SJCRH30 (cell line): ENCODE measurements at regions not wholly inside any gene's neighbourhood (a gene's known extent, or its start where the extent isn't known, plus 50 kb on each side); places are given as distances from the start of the nearest gene placed in this dataset.

Experiments used
- DNase-seq, 2 experiments: peaks; one replicate each; pipeline ENCODE4 v3.0.0-alpha.2; 2015 to 2020
- H3K27ac ChIP-seq: fragments of 250-450 bp; sonication (Bioruptor Pico); 2 replicates; pipeline ENCODE4 v1.5.1; 2020; ENCODE audit warnings: mild to moderate bottlenecking, moderate library complexity
- H3K27me3 ChIP-seq: fragments of 250-450 bp; sonication (Bioruptor Pico); 2 replicates; pipeline ENCODE4 v1.5.1; 2020; ENCODE audit warnings: mild to moderate bottlenecking, moderate library complexity
- H3K36me3 ChIP-seq: fragments of 250-450 bp; sonication (Bioruptor Pico); 2 replicates; pipeline ENCODE4 v1.5.1; 2020; ENCODE audit warnings: mild to moderate bottlenecking, moderate library complexity
- H3K4me1 ChIP-seq: fragments of 250-450 bp; sonication (Bioruptor Pico); 2 replicates; pipeline ENCODE4 v1.5.1; 2020; ENCODE audit warnings: mild to moderate bottlenecking, moderate library complexity
- H3K4me3 ChIP-seq: fragments of 250-450 bp; sonication (Bioruptor Pico); 2 replicates; pipeline ENCODE4 v1.5.1; 2020; ENCODE audit warnings: mild to moderate bottlenecking, moderate library complexity
- H3K9me3 ChIP-seq: fragments of 250-450 bp; sonication (Bioruptor Pico); replicated peaks from 2 replicates; pipeline ENCODE4 v1.5.1; 2020; ENCODE audit warnings: mild to moderate bottlenecking, moderate library complexity

DNA sequence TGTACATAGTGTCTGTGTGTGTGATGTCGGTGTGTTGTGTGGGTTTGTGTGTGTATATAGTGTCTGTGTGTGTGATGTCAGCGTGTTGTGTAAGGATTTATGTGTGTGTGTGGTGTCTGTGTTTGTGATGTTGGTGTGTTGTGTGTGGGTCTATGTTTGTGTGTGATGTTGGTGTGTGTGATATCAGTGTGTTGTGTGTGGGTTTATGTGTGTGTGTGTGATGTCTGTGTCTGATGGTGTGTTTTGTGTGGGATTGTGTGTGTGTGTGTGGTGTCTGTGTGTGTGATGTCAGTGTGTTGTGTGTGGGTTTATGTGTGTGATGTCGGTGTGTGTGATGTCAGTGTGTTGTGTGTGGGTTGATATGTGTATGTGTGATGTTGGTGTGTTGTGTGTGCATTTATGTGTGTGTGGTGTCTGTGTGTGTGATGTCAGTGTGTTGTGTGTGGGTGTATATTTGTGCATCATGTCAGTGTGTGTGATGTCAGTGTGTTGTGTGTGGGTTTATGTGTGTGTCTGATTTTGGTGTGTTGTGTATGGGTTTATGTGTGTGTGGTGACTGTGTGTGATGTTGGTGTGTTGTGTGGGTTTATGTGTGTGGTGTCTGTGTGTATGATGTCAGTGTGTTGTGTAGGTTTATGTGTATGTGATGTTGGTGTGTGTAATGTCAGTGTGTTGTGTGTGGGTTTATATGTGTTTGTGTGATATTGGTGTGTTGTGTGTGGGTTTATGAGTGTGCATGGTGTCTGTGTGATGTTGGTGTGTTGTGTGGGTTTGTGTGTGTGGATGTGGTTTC lies 102.4 kb upstream of the CD93 start:
- Histone ChIP-seq H3K4me3 (no peak overlapping the region), H3K27ac (no peak overlapping the region), H3K4me1 (0 out of 2 replicates have a peak, but pooled peaks cover 2% of the 10 kb centered on the region), H3K27me3 (no peaks in the 10 kb centered on the region), H3K9me3 (0 out of 2 replicates have a peak, but pooled peaks cover 3% of the 10 kb centered on the region), H3K36me3 (no peaks in the 10 kb centered on the region)
- no peak for DNase-seq

DNA sequence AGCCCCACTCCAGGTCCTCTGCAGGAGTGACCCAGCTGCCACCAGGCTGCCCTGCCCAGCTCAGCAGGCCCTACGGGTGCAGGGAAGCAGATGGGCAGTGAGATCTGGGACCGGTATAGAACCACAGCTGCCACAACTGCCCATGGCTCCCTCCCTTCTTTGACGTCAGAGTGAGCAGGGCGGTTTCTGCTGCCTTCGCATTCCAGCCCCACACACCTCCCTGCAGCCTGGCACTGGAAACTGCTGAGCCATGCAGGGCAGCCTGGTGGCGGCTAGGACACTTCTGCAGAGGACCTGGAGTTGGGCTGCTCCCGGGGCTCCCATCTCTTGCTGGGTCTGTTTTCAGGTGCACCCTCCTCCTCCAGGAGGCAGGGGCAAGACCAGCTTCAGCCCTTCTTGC lies 101.6 kb upstream of the CD93 start:
- Histone ChIP-seq H3K4me3 (no peak overlapping the region), H3K9me3 (peaks cover 3% of the 10 kb centered on the region; the same call in 1 of the 2 replicates), H3K27ac (no peak overlapping the region), H3K4me1 (0 out of 2 replicates have a peak, but pooled peaks cover 2% of the 10 kb centered on the region), H3K36me3 (no peaks in the 10 kb centered on the region), H3K27me3 (no peaks in the 10 kb centered on the region)
- DNase-seq: no peak

DNA sequence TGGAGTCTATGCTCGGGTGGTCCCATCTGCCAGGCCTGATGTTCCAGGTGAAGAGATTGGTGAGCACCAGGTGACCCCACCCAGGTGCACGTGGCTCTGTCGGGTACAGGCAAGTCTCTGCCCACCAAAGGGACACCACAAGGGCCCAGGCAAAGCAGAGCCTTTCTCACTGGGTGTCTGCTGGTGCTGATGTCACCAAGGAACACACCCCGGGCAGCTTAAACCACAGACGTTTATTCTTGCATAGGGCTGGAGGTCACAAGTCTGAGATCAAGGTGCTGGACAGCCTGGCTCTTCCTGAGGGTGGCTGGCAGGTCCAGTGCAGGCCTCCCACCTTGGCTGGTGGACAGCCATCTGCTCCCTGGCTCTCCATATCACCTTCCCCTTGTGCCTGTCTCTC lies 100.7 kb upstream of the CD93 start:
- 0 out of 2 replicates have a peak, but pooled peaks cover 2% of the 10 kb centered on the region for H3K4me1 ChIP-seq
- DNase-seq: no peak
- peaks cover 3% of the 10 kb centered on the region; the same call in 1 of the 2 replicates for H3K9me3 ChIP-seq

DNA sequence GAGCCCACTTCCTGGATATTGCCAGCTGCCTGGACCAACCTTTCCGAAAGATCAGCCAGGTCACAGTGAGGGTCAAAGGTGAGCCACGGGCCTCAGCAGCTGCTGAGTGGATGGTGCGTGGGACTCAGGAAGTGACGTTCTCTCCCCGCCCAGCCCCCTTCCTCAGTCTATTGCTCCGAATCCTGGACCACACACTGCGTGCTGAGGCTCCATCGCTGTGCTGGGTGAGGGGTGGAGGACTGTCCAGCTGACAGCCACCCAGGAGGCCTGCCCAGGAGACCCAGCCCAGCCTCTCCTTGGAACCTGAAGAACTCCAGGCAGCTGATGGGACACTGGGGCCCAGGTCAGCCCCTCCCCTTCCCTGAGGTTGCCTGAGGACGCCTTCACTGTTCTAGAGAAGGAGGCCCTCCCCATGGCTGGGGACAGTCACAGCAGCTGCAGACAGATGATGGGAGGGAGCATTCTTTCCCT lies 94.4 kb upstream of the CD93 start:
- peak; percentile 93 to 94 for DNase-seq
- Histone ChIP-seq H3K4me1 (peaks cover 23% of the 10 kb centered on the region), H3K36me3 (no peaks in the 10 kb centered on the region), H3K9me3 (no peaks in the 10 kb centered on the region; the same call in none of the 2 replicates), H3K27me3 (no peaks in the 10 kb centered on the region), H3K27ac (peak overlapping the region; percentile 74), H3K4me3 (peak overlapping the region; percentile 30)

More for the DNA sequence above, 100.7 kb upstream of the CD93 start:
- Histone ChIP-seq H3K36me3 (no peaks in the 10 kb centered on the region), H3K27ac (no peak overlapping the region), H3K27me3 (no peaks in the 10 kb centered on the region), H3K4me3 (no peak overlapping the region)

DNA sequence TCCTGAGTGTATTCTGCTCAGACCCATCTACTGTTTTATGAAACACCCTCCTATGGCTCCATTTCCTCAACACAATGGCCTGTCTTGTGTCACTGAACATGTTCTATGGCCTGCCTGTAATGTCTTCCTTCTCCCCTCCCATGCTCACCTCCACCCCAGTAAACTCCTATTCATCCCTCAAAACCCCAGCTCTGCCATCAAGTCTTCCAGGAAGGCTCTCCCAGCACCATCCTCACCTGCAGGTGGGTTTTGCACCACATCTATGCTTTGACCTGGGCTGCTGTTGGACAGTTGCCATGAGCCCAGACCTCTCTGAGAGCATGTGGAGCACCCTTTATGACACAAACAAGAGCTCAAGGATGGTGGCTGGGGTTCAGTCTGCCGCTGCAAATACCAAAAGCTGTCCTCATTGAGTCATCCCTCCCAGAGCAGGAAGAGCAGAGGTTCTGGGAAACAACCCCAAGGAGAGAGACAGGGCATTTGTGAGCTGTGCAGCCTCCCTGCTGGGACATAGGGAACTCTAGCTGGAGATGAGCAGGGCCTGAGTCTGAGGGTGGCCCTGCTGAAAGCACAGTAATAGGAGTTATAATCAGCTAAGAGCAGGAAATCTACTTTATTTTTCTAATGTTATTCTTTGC lies 93.8 kb upstream of the CD93 start:
- DNase-seq: peak in 1 of 2 experiments; percentile 75
- Histone ChIP-seq H3K27ac (peak overlapping the region; percentile 74), H3K27me3 (no peaks in the 10 kb centered on the region)

DNA sequence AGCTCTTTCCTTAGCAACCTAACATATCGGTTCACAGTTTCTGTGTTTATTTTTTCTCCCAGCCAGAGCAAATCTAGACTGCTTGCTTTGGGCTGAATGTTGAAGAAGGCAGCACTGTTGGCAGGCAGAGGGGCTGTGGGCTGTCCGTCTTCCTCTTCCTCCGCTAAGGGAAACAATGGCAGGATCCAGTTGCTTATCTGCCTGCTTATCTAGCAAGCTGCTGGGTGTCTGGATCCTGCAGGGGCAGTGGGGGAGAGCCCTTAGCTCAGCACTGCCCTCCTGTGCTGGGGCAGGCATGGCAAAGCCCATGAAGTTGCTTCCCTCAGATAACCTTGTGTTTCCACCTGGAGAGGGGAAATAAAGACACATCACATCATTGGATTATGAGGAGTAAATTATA lies 92.7 kb upstream of the CD93 start:
- H3K27ac ChIP-seq: no peak overlapping the region
- no peak overlapping the region for H3K4me3 ChIP-seq
- no peaks in the 10 kb centered on the region; the same call in none of the 2 replicates for H3K9me3 ChIP-seq
- H3K36me3 ChIP-seq: no peaks in the 10 kb centered on the region
- H3K4me1 ChIP-seq: peaks cover 23% of the 10 kb centered on the region
- peak in 1 of 2 experiments; percentile 35 for DNase-seq
- H3K27me3 ChIP-seq: no peaks in the 10 kb centered on the region

More for the DNA sequence above, 93.8 kb upstream of the CD93 start:
- H3K4me3 ChIP-seq: peak overlapping the region; percentile 30
- no peaks in the 10 kb centered on the region; the same call in none of the 2 replicates for H3K9me3 ChIP-seq
- H3K4me1 ChIP-seq: peaks cover 23% of the 10 kb centered on the region
- no peaks in the 10 kb centered on the region for H3K36me3 ChIP-seq

DNA sequence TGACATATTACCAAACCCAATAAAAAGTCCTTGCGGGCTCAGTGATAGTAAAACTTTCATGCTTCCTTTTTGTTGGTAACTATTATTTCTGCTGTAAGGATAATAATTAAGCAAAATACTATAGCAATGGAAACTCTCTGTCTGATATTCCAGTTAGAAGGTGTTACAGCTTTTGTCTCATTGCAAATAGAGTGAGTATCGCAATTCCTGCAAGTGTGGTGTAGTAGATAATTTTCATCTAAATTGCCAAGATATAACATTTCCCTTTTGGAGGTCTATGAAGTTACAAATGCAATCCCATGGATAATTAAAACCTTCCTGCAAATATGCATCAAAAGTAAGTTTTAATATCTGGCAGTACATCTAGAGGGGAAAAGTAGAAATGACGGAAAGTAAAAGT lies 88.7 kb upstream of the CD93 start:
- Histone ChIP-seq H3K4me1 (peaks cover 13% of the 10 kb centered on the region; the same call in 1 of the 2 replicates), H3K4me3 (no peak overlapping the region), H3K27ac (no peak overlapping the region), H3K9me3 (no peaks in the 10 kb centered on the region; the same call in 1 of the 2 replicates), H3K36me3 (no peaks in the 10 kb centered on the region), H3K27me3 (no peaks in the 10 kb centered on the region)
- no peak for DNase-seq

DNA sequence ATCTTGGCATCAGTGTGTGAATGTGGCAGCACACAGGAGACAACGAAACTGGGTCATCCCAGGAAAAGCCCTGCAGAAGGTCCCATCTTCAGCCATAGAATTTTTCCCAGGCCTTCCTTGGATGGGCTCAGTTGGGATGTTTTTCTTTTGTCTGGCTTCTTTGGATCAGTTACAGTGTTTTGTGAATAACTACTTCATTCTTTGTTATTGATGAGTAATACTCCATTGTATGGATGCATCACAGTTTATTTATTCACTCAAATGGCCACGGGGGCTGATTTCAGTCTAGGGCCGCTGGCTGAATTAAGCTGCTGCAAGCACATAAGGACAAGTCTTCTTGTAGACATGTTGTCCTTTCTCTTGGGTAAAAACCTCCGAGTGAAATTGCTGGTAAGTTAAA lies 81.3 kb upstream of the CD93 start:
- H3K27ac ChIP-seq: no peak overlapping the region
- no peaks in the 10 kb centered on the region for H3K9me3 ChIP-seq
- H3K4me3 ChIP-seq: no peak overlapping the region
- no peaks in the 10 kb centered on the region for H3K36me3 ChIP-seq
- DNase-seq: no peak
- no peaks in the 10 kb centered on the region for H3K27me3 ChIP-seq
- no peaks in the 10 kb centered on the region for H3K4me1 ChIP-seq

DNA sequence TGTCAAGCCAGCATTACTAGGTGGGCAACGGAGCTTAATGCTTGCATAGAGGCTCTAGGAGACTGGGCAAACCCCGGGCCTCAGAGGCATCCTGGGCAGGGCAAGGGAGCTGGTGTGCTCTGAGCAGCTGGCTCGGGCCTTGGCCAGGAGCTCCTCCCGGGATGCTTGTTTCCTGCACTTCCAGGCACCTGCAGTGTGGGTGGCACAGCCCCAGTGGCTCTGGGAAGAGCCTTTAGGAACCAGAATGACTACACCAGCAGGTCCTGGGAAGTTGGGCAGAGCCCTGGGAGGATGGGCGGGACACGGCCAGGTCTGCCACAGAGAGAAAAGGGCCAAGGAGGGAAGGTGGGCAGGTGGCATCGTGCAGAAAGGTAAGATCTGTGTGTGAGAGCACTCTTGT lies 80.4 kb upstream of the CD93 start:
- no peaks in the 10 kb centered on the region for H3K27me3 ChIP-seq
- H3K4me1 ChIP-seq: no peaks in the 10 kb centered on the region
- H3K9me3 ChIP-seq: no peaks in the 10 kb centered on the region
- H3K4me3 ChIP-seq: no peak overlapping the region
- DNase-seq: no peak
- no peak overlapping the region for H3K27ac ChIP-seq
- no peaks in the 10 kb centered on the region for H3K36me3 ChIP-seq

DNA sequence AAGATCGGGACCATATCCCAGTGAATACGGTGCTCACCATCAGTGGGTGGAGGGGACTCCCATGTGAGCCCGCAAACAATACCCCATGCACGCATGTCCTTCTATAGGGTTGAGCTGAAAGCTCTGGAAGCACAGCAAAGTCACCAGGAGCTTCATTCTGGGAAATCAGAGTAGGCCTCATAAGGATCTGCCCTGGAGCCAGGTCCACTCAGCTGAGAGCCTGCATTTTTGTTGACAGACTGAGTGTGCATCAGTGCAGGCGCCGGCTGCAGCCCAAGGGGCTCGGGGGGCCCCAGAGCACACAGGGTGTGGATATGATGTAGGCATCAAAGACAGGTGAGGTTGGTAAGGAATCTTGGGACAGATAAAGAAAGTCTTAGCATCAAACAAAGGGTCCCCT lies 79.8 kb upstream of the CD93 start:
- Histone ChIP-seq H3K9me3 (no peaks in the 10 kb centered on the region), H3K4me1 (no peaks in the 10 kb centered on the region), H3K27me3 (no peaks in the 10 kb centered on the region), H3K27ac (no peak overlapping the region), H3K4me3 (no peak overlapping the region), H3K36me3 (no peaks in the 10 kb centered on the region)
- no peak for DNase-seq

DNA sequence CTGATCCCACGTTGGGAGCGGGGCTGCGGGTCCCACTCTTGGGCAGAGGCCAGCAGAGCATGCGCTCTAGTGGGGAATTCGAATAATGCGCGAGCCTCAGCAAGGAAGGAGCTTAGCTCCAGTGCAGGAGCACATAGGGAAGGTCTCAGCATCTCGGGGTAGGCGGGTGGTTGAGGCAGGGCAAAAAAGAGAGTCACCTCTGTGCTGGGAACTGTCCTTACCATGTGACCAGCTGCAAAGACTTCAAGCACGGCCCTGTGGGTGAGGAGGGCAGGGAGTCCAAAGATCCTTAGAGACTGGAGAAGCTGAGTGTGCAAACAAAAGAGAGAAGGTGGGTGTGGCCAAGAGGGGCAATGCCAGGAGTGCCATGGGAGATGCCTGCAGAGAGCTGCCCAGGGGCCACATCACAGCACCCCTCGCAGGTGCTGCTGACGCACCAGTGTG lies 79.2 kb upstream of the CD93 start:
- no peak overlapping the region for H3K4me3 ChIP-seq
- no peaks in the 10 kb centered on the region for H3K9me3 ChIP-seq
- no peaks in the 10 kb centered on the region for H3K27me3 ChIP-seq
- no peak for DNase-seq
- peaks cover 3% of the 10 kb centered on the region for H3K4me1 ChIP-seq
- no peaks in the 10 kb centered on the region for H3K36me3 ChIP-seq
- no peak overlapping the region for H3K27ac ChIP-seq

DNA sequence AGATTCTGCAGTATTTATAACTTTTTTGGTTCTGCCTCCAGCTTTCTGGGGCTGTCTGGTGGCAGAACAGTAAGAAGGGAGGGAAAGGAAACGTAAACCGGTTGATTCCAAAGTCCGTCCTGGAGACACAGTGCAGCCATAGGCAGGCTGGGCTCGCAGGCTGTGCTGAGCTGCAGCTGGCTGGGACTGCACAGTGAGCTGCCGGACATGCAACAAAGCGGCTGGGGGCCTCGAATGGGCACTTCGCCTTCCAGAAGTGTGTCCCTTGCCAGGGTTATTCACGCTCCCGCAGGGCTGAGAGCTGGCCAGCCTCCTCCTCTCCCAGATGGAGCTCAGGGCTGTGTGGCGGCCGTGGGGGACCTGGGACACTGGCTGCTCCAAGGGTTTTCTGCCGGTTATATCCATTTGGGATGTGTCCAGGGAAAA lies 78.1 kb upstream of the CD93 start:
- Histone ChIP-seq H3K4me3 (no peak overlapping the region), H3K27ac (no peak overlapping the region), H3K4me1 (peaks cover 13% of the 10 kb centered on the region), H3K9me3 (no peaks in the 10 kb centered on the region), H3K36me3 (no peaks in the 10 kb centered on the region), H3K27me3 (no peaks in the 10 kb centered on the region)
- no peak for DNase-seq

DNA sequence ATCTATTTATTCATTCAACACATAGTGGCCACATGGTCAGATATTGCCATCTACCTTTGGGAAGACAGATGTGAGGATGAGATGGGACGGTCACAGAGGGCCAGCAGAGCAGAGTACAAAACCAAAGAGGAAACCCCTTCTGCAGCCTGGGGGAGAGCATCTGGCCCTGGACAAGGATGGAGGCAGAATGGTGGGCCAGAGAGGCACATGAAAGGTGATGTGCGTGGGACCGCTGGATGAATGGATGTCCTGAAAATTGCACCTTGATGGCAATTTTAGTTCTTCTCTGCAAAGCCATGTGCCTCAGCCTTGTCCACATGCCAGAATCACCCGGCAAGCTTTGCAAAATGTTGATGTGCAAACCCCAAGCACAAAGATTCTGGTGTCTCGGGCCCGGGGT lies 77.4 kb upstream of the CD93 start:
- no peaks in the 10 kb centered on the region for H3K36me3 ChIP-seq
- DNase-seq: no peak
- H3K27me3 ChIP-seq: no peaks in the 10 kb centered on the region
- no peak overlapping the region for H3K4me3 ChIP-seq
- H3K4me1 ChIP-seq: peaks cover 17% of the 10 kb centered on the region
- H3K27ac ChIP-seq: no peak overlapping the region
- H3K9me3 ChIP-seq: no peaks in the 10 kb centered on the region

DNA sequence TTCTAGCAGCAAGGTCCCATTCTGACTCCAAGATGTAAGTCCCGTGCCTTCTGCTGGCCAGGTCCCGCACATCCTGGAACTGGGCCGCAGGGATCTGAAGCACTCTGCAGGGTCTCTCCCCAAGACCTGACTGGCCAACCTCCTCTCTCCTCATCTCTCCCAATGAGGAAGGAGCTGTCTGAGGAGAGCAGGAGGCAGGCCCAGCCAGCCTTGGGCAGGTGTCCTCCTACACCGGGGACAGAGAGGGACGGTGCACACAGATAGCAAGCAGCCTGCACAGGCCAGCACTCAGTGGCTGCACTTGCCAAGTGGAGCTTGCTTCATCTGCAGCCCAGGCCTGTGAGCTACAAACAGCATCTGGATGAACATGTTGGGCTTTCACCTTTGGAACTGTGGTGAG lies 76.8 kb upstream of the CD93 start:
- no peak overlapping the region for H3K4me3 ChIP-seq
- no peak for DNase-seq
- no peaks in the 10 kb centered on the region for H3K27me3 ChIP-seq
- H3K27ac ChIP-seq: no peak overlapping the region
- no peaks in the 10 kb centered on the region for H3K36me3 ChIP-seq
- H3K4me1 ChIP-seq: peaks cover 17% of the 10 kb centered on the region
- H3K9me3 ChIP-seq: no peaks in the 10 kb centered on the region

DNA sequence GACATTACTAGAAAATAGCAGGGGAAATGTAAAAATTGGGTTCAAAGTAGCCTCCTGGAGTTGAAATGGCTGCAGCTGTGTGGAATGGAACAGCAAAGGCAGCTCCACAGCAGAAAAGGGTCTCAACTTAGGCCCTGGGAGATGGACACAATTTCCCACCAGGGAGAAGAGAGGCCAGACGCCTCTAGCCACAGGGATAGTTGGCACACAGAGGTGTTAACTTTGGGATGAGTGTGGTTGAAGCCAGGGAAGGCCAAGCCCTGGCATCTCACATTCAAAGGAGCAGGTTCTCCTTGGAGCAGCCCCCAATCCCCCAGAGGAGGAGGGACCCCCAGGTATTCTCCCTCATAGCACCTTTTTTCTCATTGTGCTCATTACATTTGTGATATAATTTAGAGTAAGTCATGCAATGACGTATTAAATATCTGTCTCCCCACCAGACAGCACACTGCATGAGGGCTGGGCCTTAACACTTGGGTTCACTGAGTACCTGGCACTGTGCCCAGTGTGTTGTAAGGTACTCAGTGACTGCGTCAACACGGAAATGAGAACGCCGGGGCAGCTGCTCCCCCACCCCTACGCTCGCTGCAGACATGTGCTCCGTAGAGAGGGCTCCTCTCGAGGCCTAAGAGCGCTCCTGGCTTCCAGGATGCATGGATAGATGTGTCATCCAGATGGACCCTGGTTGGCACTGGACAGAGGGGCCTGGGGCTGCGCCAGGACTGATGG lies 76.0 kb upstream of the CD93 start:
- Histone ChIP-seq H3K4me3 (no peak overlapping the region), H3K27ac (no peak overlapping the region), H3K9me3 (no peaks in the 10 kb centered on the region), H3K36me3 (no peaks in the 10 kb centered on the region), H3K27me3 (no peaks in the 10 kb centered on the region), H3K4me1 (peaks cover 17% of the 10 kb centered on the region)
- DNase-seq: peak; percentile 65 to 70
